Left ventricle myocardium inferior (tissue), 1 donor: ENCODE measurements at regions not wholly inside any gene's neighbourhood (a gene's known extent, or its start where the extent isn't known, plus 50 kb on each side); places are given as distances from the start of the nearest gene placed in this dataset.

Experiments
- DNase-seq: peaks from one replicate; pipeline ENCODE4 v3.0.0-alpha.2; 2020
- H3K27ac ChIP-seq: fragments of 200-600 bp; replicated peaks from 2 replicates; pipeline ENCODE4 v1.8.0; 2021
- H3K27me3 ChIP-seq: fragments of 200-600 bp; 2 replicates; pipeline ENCODE4 v1.8.0; 2021; ENCODE audit warnings: low read depth
- H3K36me3 ChIP-seq: fragments of 200-600 bp; 2 replicates; pipeline ENCODE4 v1.8.0; 2021
- H3K4me1 ChIP-seq: fragments of 200-600 bp; 2 replicates; pipeline ENCODE4 v1.8.0; 2021
- H3K4me3 ChIP-seq: fragments of 200-600 bp; 2 replicates; pipeline ENCODE4 v1.8.0; 2021; ENCODE audit warnings: mild to moderate bottlenecking, moderate library complexity
- H3K9me3 ChIP-seq: fragments of 200-600 bp; replicated peaks from 2 replicates; pipeline ENCODE4 v1.8.0; 2021
- CTCF ChIP-seq: fragments of 200-600 bp; IDR thresholded peaks from 2 replicates; pipeline ENCODE4 v1.8.0; 2021; ENCODE audit warnings: antibody characterized with exemption, mild to moderate bottlenecking, borderline replicate concordance
- intact Hi-C: fragments of 100-400 bp; cut with micrococcal nuclease; formaldehyde crosslinking; loops from one replicate; pipeline ENCODE4 v1.11.0; 2022
- donor health status: DM: no; HTN: yes; CAD: no; lungs with severe emphysema.

GRCh38 chr12:32039347-32039746, 67.3 kb upstream of the BICD1 start:
- H3K36me3 ChIP-seq, result no peaks in the 10 kb centered on the region
- H3K4me3 ChIP-seq, result no peak overlapping the region
- intact Hi-C loops, result no loop called here
- DNase-seq, result peak; percentile 28
- TF ChIP-seq CTCF, result no peak
- peaks cover 15% of the 10 kb centered on the region for H3K9me3 ChIP-seq
- H3K27ac ChIP-seq, result no peak overlapping the region
- no peaks in the 10 kb centered on the region for H3K27me3 ChIP-seq
- peaks cover 3% of the 10 kb centered on the region for H3K4me1 ChIP-seq

GRCh38 chr12:32039917-32040575, 66.6 kb upstream of the BICD1 start:
- intact Hi-C loops, result no loop called here
- no peak overlapping the region for H3K4me3 ChIP-seq
- no peak for DNase-seq
- no peak overlapping the region for H3K27ac ChIP-seq
- peaks cover 21% of the 10 kb centered on the region for H3K9me3 ChIP-seq
- H3K4me1 ChIP-seq, result peaks cover 3% of the 10 kb centered on the region
- H3K36me3 ChIP-seq, result no peaks in the 10 kb centered on the region
- no peak for TF ChIP-seq CTCF
- no peaks in the 10 kb centered on the region for H3K27me3 ChIP-seq

- Histone ChIP-seq H3K9me3 (peaks cover 21% of the 10 kb centered on the region), H3K36me3 (no peaks in the 10 kb centered on the region), H3K27me3 (no peaks in the 10 kb centered on the region), H3K27ac (no peak overlapping the region), H3K4me3 (no peak overlapping the region), H3K4me1 (peaks cover 3% of the 10 kb centered on the region)
- intact Hi-C loops, result no loop called here
- no peak for TF ChIP-seq CTCF
- no peak for DNase-seq
Observed at GRCh38 chr12:32043928-32044549, 62.6 kb upstream of the BICD1 start.

GRCh38 chr12:32047357-32048212, 59.1 kb upstream of the BICD1 start:
- no peak for DNase-seq
- H3K27ac ChIP-seq, result no peak overlapping the region
- H3K9me3 ChIP-seq, result peaks cover 21% of the 10 kb centered on the region
- no peak overlapping the region for H3K4me3 ChIP-seq
- intact Hi-C loops, result no loop called here
- H3K4me1 ChIP-seq, result peaks cover 9% of the 10 kb centered on the region
- no peaks in the 10 kb centered on the region for H3K27me3 ChIP-seq
- no peak for TF ChIP-seq CTCF
- H3K36me3 ChIP-seq, result no peaks in the 10 kb centered on the region

- Histone ChIP-seq H3K27me3 (no peaks in the 10 kb centered on the region), H3K36me3 (no peaks in the 10 kb centered on the region), H3K4me3 (no peak overlapping the region), H3K4me1 (peaks cover 9% of the 10 kb centered on the region), H3K9me3 (peaks cover 12% of the 10 kb centered on the region), H3K27ac (no peak overlapping the region)
- no peak for TF ChIP-seq CTCF
- no peak for DNase-seq
- intact Hi-C loops, result no loop called here
Observed at GRCh38 chr12:32048791-32049190, 57.9 kb upstream of the BICD1 start.
